Kidney (tissue), 13 donors: ENCODE measurements at regions not wholly inside any gene's neighbourhood (a gene's known extent, or its start where the extent isn't known, plus 50 kb on each side); places are given as distances from the start of the nearest gene placed in this dataset.

ENCODE experiments used
- DNase-seq, 5 donors: peaks; one replicate each; pipeline ENCODE4 v3.0.0-alpha.2; 2013 to 2020
- FAIRE-seq: peaks from 2 replicates; lab custom pipeline; 2012; peaks lifted over from hg19 to GRCh38; lab: Jason Lieb, UNC
- H3K27ac ChIP-seq, 2 donors: one replicate each; pipeline ENCODE4 v1.7.0; 2013; ENCODE audit warnings: low read depth in 2 of 2, low read length in 2 of 2, inconsistent platforms in 1 of 2
- H3K27me3 ChIP-seq: one replicate; pipeline ENCODE4 v1.7.1; 2013; ENCODE audit warnings: low read length, inconsistent platforms; ENCODE audit not compliant: control insufficient read depth, insufficient read depth
- H3K36me3 ChIP-seq, 3 donors: one replicate each; pipeline versions ENCODE4 v1.7.0 to v1.7.1; 2013; ENCODE audit warnings: low read length in 3 of 3, control low read depth in 1 of 3, inconsistent platforms in 1 of 3; ENCODE audit not compliant: insufficient read depth in 3 of 3, control insufficient read depth in 2 of 3
- H3K4me1 ChIP-seq, 3 donors: one replicate each; pipeline versions ENCODE4 v1.7.0 to v1.7.1; 2013; ENCODE audit warnings: low read length in 3 of 3, inconsistent platforms in 1 of 3, low read depth in 1 of 3; ENCODE audit not compliant: control insufficient read depth in 2 of 3, insufficient read depth in 2 of 3
- H3K4me3 ChIP-seq, 3 donors: one replicate each; pipeline versions ENCODE4 v1.7.0 to v1.8.1; 2013; ENCODE audit warnings: low read length in 3 of 3, control low read depth in 1 of 3, inconsistent platforms in 1 of 3
- H3K9ac ChIP-seq, 3 donors: one replicate each; pipeline versions ENCODE4 v1.7.0 to v1.7.1; 2013; ENCODE audit warnings: low read length in 3 of 3, control low read depth in 1 of 3, inconsistent platforms in 1 of 3
- H3K9me3 ChIP-seq, 3 donors: one replicate each; pipeline versions ENCODE4 v1.7.0 to v1.7.1; 2013; ENCODE audit warnings: low read length in 3 of 3, control low read depth in 1 of 3, inconsistent platforms in 1 of 3; ENCODE audit not compliant: control insufficient read depth in 2 of 3, insufficient read depth in 1 of 3
- CTCF ChIP-seq: IDR thresholded peaks from 3 replicates; pipeline ENCODE4 v1.5.1; 2012; ENCODE audit warnings: mild to moderate bottlenecking, moderate library complexity, borderline replicate concordance; ENCODE audit not compliant: insufficient read depth; ENCODE audit errors: extremely low read depth
- intact Hi-C: fragments of 100-400 bp; cut with DNase I; formaldehyde crosslinking; loops from one replicate; pipeline ENCODE4 v1.11.1; 2022
- donor health status: control.
- donor health status: control.
- donor health status: control.
- donor health status: control.
- donor health status: control.
- donor health status: DM: yes; HTN: yes; CAD: no.
- donor health status: Normal renal cell carcinoma (clear cell type).

- no peak for FAIRE-seq
- H3K36me3 ChIP-seq, result no peaks in the 10 kb centered on the region
These were observed 155.9 kb upstream of the ZC3H12A start for GRCh38 chr1:37318490-37318889.

GRCh38 chr1:37319284-37319683 is 155.1 kb upstream of the ZC3H12A start:
- peaks cover 21% of the 10 kb centered on the region for H3K27me3 ChIP-seq
- no peak for FAIRE-seq

More at GRCh38 chr1:37318490-37318889, 155.9 kb upstream of the ZC3H12A start:
- no peak overlapping the region for H3K4me3 ChIP-seq
- intact Hi-C loops, result no loop called here
- no peak overlapping the region for H3K9ac ChIP-seq
- no peak overlapping the region for H3K27ac ChIP-seq
- TF ChIP-seq CTCF, result no peak
- DNase-seq, result peak in 2 of 5 donors; percentile 39 to 43
- no peaks in the 10 kb centered on the region for H3K9me3 ChIP-seq
- peaks cover 25% of the 10 kb centered on the region for H3K27me3 ChIP-seq
- peaks cover 0 to 2% (median 0%) of the 10 kb centered on the region in 3 donors for H3K4me1 ChIP-seq

GRCh38 chr1:37323486-37324377 is 150.6 kb upstream of the ZC3H12A start:
- DNase-seq (peak in 2 of 5 donors; percentile 18 to 22), FAIRE-seq (no peak)
- TF ChIP-seq CTCF, result peak; percentile 42
- H3K36me3 ChIP-seq, result no peaks in the 10 kb centered on the region
- no peak overlapping the region for H3K9ac ChIP-seq
- no peak overlapping the region for H3K4me3 ChIP-seq
- intact Hi-C loops, result no loop called here
- H3K9me3 ChIP-seq, result peaks cover 0 to 3% (median 0%) of the 10 kb centered on the region in 3 donors
- no peaks in the 10 kb centered on the region for H3K27me3 ChIP-seq
- no peak overlapping the region for H3K27ac ChIP-seq
- H3K4me1 ChIP-seq, result no peaks in the 10 kb centered on the region

More at GRCh38 chr1:37319284-37319683, 155.1 kb upstream of the ZC3H12A start:
- Histone ChIP-seq H3K9me3 (peaks cover 0 to under 1% (median 0%) of the 10 kb centered on the region in 3 donors), H3K36me3 (no peaks in the 10 kb centered on the region), H3K4me3 (no peak overlapping the region), H3K4me1 (peaks cover 0 to 2% (median 0%) of the 10 kb centered on the region in 3 donors), H3K27ac (no peak overlapping the region), H3K9ac (no peak overlapping the region)
- no peak for DNase-seq
- intact Hi-C loops, result no loop called here
- TF ChIP-seq CTCF, result no peak
